ENCODE measurements at regions not wholly inside any gene's neighbourhood (a gene's known extent, or its start where the extent isn't known, plus 50 kb on each side); places are given as distances from the start of the nearest gene placed in this dataset.
"Not testable (repeated sequence)": the region's sequence is repeated elsewhere in the genome, so short reads cannot be mapped to it uniquely, and the experiment has no call there.

- ChIA-PET POLR2A (no interaction called here), CTCF (no interaction called here)
- ATAC-seq, result no peak
- no peak for DNase-seq
- peaks cover 2% of the 10 kb centered on the region for H3K4me1 Mint-ChIP-seq
- H3K27me3 Mint-ChIP-seq, result peaks cover 4% of the 10 kb centered on the region
- intact Hi-C loops (cut with DNase I, micrococcal nuclease), result no loop called here
- no peak overlapping the region for H3K27ac Mint-ChIP-seq
- H3K4me3 Mint-ChIP-seq, result no peak overlapping the region
- no peaks in the 10 kb centered on the region for H3K36me3 Mint-ChIP-seq (ENCODE audit: low read depth)
- no peaks in the 10 kb centered on the region for H3K9me3 Mint-ChIP-seq (ENCODE audit: low read depth)
These were observed 368.1 kb downstream of the MDFIC start for GRCh38 chr7:115289971-115290370.

- no peaks in the 10 kb centered on the region for H3K36me3 Mint-ChIP-seq (ENCODE audit: low read depth)
- no peak overlapping the region for H3K27ac Mint-ChIP-seq
- ATAC-seq (no peak), DNase-seq (no peak)
- CTCF ChIA-PET, result no interaction called here
- peaks cover 2% of the 10 kb centered on the region for H3K27me3 Mint-ChIP-seq
- peaks cover 1% of the 10 kb centered on the region for H3K9me3 Mint-ChIP-seq (ENCODE audit: low read depth)
- intact Hi-C loops (cut with DNase I, micrococcal nuclease), result no loop called here
- POLR2A ChIA-PET, result no interaction called here
- no peaks in the 10 kb centered on the region for H3K4me1 Mint-ChIP-seq
- H3K4me3 Mint-ChIP-seq, result no peak overlapping the region
These were observed 354.9 kb downstream of the MDFIC start for GRCh38 chr7:115276791-115277190.

GRCh38 chr7:115273855-115274254, 352.0 kb downstream of the MDFIC start:
- H3K36me3 Mint-ChIP-seq (ENCODE audit: low read depth); DNase-seq; ATAC-seq; H3K27ac Mint-ChIP-seq; intact Hi-C loops (cut with DNase I, micrococcal nuclease); H3K9me3 Mint-ChIP-seq (ENCODE audit: low read depth); CTCF ChIA-PET; H3K27me3 Mint-ChIP-seq; H3K4me3 Mint-ChIP-seq; POLR2A ChIA-PET; H3K4me1 Mint-ChIP-seq: not testable (repeated sequence)

GRCh38 chr7:115273139-115273772, 351.4 kb downstream of the MDFIC start:
- DNase-seq (no peak), ATAC-seq (no peak)
- intact Hi-C loops (cut with DNase I, micrococcal nuclease), result no loop called here
- H3K4me1 Mint-ChIP-seq, result no peaks in the 10 kb centered on the region
- H3K9me3 Mint-ChIP-seq (ENCODE audit: low read depth), result peaks cover 1% of the 10 kb centered on the region
- no peak overlapping the region for H3K27ac Mint-ChIP-seq
- H3K36me3 Mint-ChIP-seq (ENCODE audit: low read depth), result no peaks in the 10 kb centered on the region
- ChIA-PET CTCF (no interaction called here), POLR2A (no interaction called here)
- H3K4me3 Mint-ChIP-seq, result no peak overlapping the region
- H3K27me3 Mint-ChIP-seq, result peaks cover 7% of the 10 kb centered on the region

- H3K4me3 Mint-ChIP-seq, result no peak overlapping the region
- ChIA-PET CTCF (no interaction called here), POLR2A (no interaction called here)
- no peaks in the 10 kb centered on the region for H3K4me1 Mint-ChIP-seq
- H3K27ac Mint-ChIP-seq, result no peak overlapping the region
- intact Hi-C loops (cut with DNase I, micrococcal nuclease), result no loop called here
- peaks cover 11% of the 10 kb centered on the region for H3K27me3 Mint-ChIP-seq
- ATAC-seq (no peak), DNase-seq (no peak)
- H3K36me3 Mint-ChIP-seq (ENCODE audit: low read depth), result no peaks in the 10 kb centered on the region
- peaks cover 1% of the 10 kb centered on the region for H3K9me3 Mint-ChIP-seq (ENCODE audit: low read depth)
These were observed 349.7 kb downstream of the MDFIC start for GRCh38 chr7:115271332-115272235.

- CTCF ChIA-PET, result no interaction called here
- Mint-ChIP-seq H3K27ac (no peak overlapping the region), H3K27me3 (peaks cover 14% of the 10 kb centered on the region), H3K9me3 (ENCODE audit: low read depth) (no peaks in the 10 kb centered on the region), H3K4me1 (no peaks in the 10 kb centered on the region), H3K4me3 (no peak overlapping the region), H3K36me3 (ENCODE audit: low read depth) (no peaks in the 10 kb centered on the region)
- ATAC-seq (no peak), DNase-seq (no peak)
- POLR2A ChIA-PET, result no interaction called here
- intact Hi-C loops (cut with DNase I, micrococcal nuclease), result no loop called here
These were observed 347.6 kb downstream of the MDFIC start for GRCh38 chr7:115269486-115269885.

- H3K27me3 Mint-ChIP-seq, result peaks cover 15% of the 10 kb centered on the region
- no peak overlapping the region for H3K4me3 Mint-ChIP-seq
- H3K4me1 Mint-ChIP-seq, result no peaks in the 10 kb centered on the region
- ChIA-PET CTCF (no interaction called here), POLR2A (no interaction called here)
- H3K27ac Mint-ChIP-seq, result no peak overlapping the region
- DNase-seq, result no peak
- no peaks in the 10 kb centered on the region for H3K9me3 Mint-ChIP-seq (ENCODE audit: low read depth)
- peak; percentile 26 for ATAC-seq
- no peaks in the 10 kb centered on the region for H3K36me3 Mint-ChIP-seq (ENCODE audit: low read depth)
- intact Hi-C loops (cut with DNase I, micrococcal nuclease), result no loop called here
These were observed 345.6 kb downstream of the MDFIC start for GRCh38 chr7:115267503-115267902.

GRCh38 chr7:115260381-115260780, 338.5 kb downstream of the MDFIC start:
- no peak overlapping the region for H3K27ac Mint-ChIP-seq
- no peak for ATAC-seq
- no peak for DNase-seq
- H3K9me3 Mint-ChIP-seq (ENCODE audit: low read depth), result no peaks in the 10 kb centered on the region
- peaks cover 4% of the 10 kb centered on the region for H3K27me3 Mint-ChIP-seq
- ChIA-PET POLR2A (no interaction called here), CTCF (no interaction called here)
- no peaks in the 10 kb centered on the region for H3K4me1 Mint-ChIP-seq
- H3K36me3 Mint-ChIP-seq (ENCODE audit: low read depth), result no peaks in the 10 kb centered on the region
- intact Hi-C loops (cut with DNase I, micrococcal nuclease), result no loop called here
- no peak overlapping the region for H3K4me3 Mint-ChIP-seq

- H3K4me1 Mint-ChIP-seq, result peaks cover 2% of the 10 kb centered on the region
- ChIA-PET CTCF (no interaction called here), POLR2A (no interaction called here)
- no peaks in the 10 kb centered on the region for H3K9me3 Mint-ChIP-seq (ENCODE audit: low read depth)
- intact Hi-C loops (cut with DNase I, micrococcal nuclease), result no loop called here
- no peak for ATAC-seq
- H3K27me3 Mint-ChIP-seq, result no peaks in the 10 kb centered on the region
- H3K36me3 Mint-ChIP-seq (ENCODE audit: low read depth), result no peaks in the 10 kb centered on the region
- no peak overlapping the region for H3K27ac Mint-ChIP-seq
- no peak overlapping the region for H3K4me3 Mint-ChIP-seq
- DNase-seq, result no peak
These were observed 330.6 kb downstream of the MDFIC start for GRCh38 chr7:115252461-115252860.

GRCh38 chr7:115249080-115249479, 327.2 kb downstream of the MDFIC start:
- no peaks in the 10 kb centered on the region for H3K36me3 Mint-ChIP-seq (ENCODE audit: low read depth)
- ChIA-PET POLR2A (no interaction called here), CTCF (no interaction called here)
- no peaks in the 10 kb centered on the region for H3K9me3 Mint-ChIP-seq (ENCODE audit: low read depth)
- no peak overlapping the region for H3K27ac Mint-ChIP-seq
- intact Hi-C loops (cut with DNase I, micrococcal nuclease), result no loop called here
- no peak overlapping the region for H3K4me3 Mint-ChIP-seq
- no peaks in the 10 kb centered on the region for H3K27me3 Mint-ChIP-seq
- peaks cover 2% of the 10 kb centered on the region for H3K4me1 Mint-ChIP-seq
- DNase-seq, result no peak
- ATAC-seq, result no peak

GRCh38 chr7:115241151-115241550, 319.3 kb downstream of the MDFIC start:
- Mint-ChIP-seq H3K36me3 (ENCODE audit: low read depth) (no peaks in the 10 kb centered on the region), H3K27ac (no peak overlapping the region), H3K9me3 (ENCODE audit: low read depth) (peaks cover 2% of the 10 kb centered on the region), H3K4me1 (no peaks in the 10 kb centered on the region), H3K4me3 (no peak overlapping the region), H3K27me3 (peaks cover 2% of the 10 kb centered on the region)
- CTCF ChIA-PET, result no interaction called here
- ATAC-seq, result no peak
- intact Hi-C loops (cut with DNase I, micrococcal nuclease), result no loop called here
- no peak for DNase-seq
- POLR2A ChIA-PET, result interaction anchor here (0.6 kb wide), 1 partner anchor 170 kb away, joined by 6 read pairs; no protein-coding TSS in a partner anchor

GRCh38 chr7:115240242-115240641, 318.3 kb downstream of the MDFIC start:
- peaks cover 2% of the 10 kb centered on the region for H3K27me3 Mint-ChIP-seq
- H3K36me3 Mint-ChIP-seq (ENCODE audit: low read depth), result no peaks in the 10 kb centered on the region
- no peak for DNase-seq
- intact Hi-C loops (cut with DNase I, micrococcal nuclease), result no loop called here
- ATAC-seq, result no peak
- ChIA-PET POLR2A (no interaction called here), CTCF (interaction anchor here (0.8 kb wide), 1 partner anchor 22 kb away, joined by 3 read pairs; no protein-coding TSS in a partner anchor)
- no peaks in the 10 kb centered on the region for H3K4me1 Mint-ChIP-seq
- H3K9me3 Mint-ChIP-seq (ENCODE audit: low read depth), result peaks cover 7% of the 10 kb centered on the region
- no peak overlapping the region for H3K4me3 Mint-ChIP-seq
- H3K27ac Mint-ChIP-seq, result no peak overlapping the region
